HT-29 (cell line): ENCODE measurements at regions not wholly inside any gene's neighbourhood (a gene's known extent, or its start where the extent isn't known, plus 50 kb on each side); places are given as distances from the start of the nearest gene placed in this dataset.
"Not testable (repeated sequence)": the region's sequence is repeated elsewhere in the genome, so short reads cannot be mapped to it uniquely, and the experiment has no call there.

Experiments
- DNase-seq: peaks from one replicate; pipeline ENCODE4 v3.0.0-alpha.2; 2015; ENCODE audit warnings: low spot score

GRCh38 chr22:34814260-34815025 is 251.5 kb upstream of the ISX start:
- no peak for DNase-seq

- DNase-seq = no peak
Measured at GRCh38 chr22:34829485-34829884, 236.5 kb upstream of the ISX start.

DNA sequence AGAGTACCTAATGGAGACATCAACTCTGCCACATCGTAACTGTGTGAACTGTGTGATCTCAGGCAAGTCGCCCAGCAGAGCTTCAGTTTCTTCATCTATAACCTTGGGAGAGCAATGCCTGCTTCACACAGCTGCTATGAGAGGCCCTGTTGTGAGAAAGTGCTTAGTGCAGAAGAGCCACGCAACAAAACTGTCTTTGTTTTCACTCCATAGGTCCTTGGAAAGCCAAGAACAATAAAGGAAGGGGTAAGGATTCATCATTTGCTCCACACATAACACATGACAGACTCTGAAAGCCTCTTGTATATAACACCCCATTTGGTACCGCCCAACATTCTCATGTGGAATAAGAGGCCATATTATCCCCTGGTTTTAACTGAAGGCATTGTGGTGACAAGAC is 231.9 kb upstream of the ISX start:
- DNase-seq = no peak

- DNase-seq = not testable (repeated sequence)
Measured at GRCh38 chr22:34834541-34834940, 231.4 kb upstream of the ISX start.

- DNase-seq = no peak
Measured at GRCh38 chr22:34841331-34841771, 224.6 kb upstream of the ISX start.

- no peak for DNase-seq
Measured at GRCh38 chr22:34841911-34842310, 224.0 kb upstream of the ISX start.

GRCh38 chr22:34842630-34843029 is 223.3 kb upstream of the ISX start:
- no peak for DNase-seq

GRCh38 chr22:34843743-34844142 is 222.2 kb upstream of the ISX start:
- DNase-seq = not testable (repeated sequence)

- no peak for DNase-seq
Measured at GRCh38 chr22:34845391-34845790, 220.6 kb upstream of the ISX start.

GRCh38 chr22:34847072-34847471 is 218.9 kb upstream of the ISX start:
- DNase-seq = no peak

- DNase-seq = no peak
Measured at GRCh38 chr22:34849965-34850364, 216.0 kb upstream of the ISX start.

- no peak for DNase-seq
Measured at GRCh38 chr22:34851918-34852662, 213.9 kb upstream of the ISX start.

DNA sequence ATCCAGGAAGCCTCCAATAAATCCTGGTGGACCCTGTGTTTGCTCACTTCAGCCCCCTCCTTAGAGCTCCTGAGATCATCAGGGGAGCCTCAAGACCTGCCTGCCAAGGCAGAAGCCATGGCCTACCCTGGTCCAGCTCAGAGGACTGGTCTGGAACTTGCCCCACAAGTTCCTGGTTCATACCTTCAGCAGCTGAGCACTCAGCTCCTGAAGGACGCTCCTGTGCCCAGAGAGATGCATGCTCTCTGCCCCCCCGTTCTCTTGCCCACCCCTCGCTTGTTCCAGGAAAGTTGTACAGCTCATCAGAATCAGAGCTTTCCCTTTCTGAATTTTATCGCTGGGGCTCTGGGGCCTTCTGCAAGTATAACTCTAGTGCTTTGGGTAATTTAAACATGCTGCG is 210.5 kb upstream of the ISX start:
- DNase-seq = no peak

DNA sequence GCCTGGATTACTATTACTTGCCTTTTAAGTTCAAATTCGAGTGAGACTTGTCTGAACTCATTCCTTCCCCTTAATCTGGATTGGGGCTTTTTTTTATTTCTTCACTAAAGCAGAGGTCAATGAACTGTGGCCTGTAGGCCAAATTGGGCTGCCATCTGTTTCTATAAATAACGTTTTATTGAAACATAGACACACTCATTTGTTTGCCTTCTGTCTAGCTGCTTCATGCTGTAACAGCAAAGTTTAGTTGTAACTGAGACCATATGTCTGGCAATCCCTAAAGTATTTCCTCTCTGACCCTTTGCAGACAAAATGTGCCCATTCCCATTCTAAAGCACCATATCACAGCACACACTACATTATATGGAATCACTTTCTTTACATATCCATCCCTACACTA is 207.9 kb upstream of the ISX start:
- DNase-seq = no peak

- DNase-seq = no peak
Measured at GRCh38 chr22:34861787-34862186, 204.2 kb upstream of the ISX start.

DNA sequence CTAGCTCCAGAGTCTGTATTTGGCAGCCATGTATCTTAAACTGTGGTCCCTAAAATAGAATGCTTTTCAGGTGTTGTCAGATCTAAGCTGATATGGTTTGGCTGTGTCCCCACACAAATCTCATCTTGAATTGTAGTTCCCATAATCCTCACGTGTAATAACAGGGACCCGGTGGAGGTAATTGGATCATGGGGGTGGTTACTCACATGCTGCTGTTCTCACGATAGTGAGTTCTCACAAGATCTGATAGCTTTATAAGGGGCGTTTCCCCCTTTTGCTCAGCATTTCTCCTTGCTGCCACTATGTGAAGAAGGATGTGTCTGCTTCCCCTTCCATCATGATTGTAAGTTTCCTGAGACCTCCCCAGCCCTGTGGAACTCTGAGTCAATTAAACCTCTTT is 199.9 kb upstream of the ISX start:
- no peak for DNase-seq

GRCh38 chr22:34866495-34867131 is 199.3 kb upstream of the ISX start:
- no peak for DNase-seq

- no peak for DNase-seq
Measured at GRCh38 chr22:34877506-34877905, 188.5 kb upstream of the ISX start.

GRCh38 chr22:34878171-34878570 is 187.8 kb upstream of the ISX start:
- no peak for DNase-seq

DNA sequence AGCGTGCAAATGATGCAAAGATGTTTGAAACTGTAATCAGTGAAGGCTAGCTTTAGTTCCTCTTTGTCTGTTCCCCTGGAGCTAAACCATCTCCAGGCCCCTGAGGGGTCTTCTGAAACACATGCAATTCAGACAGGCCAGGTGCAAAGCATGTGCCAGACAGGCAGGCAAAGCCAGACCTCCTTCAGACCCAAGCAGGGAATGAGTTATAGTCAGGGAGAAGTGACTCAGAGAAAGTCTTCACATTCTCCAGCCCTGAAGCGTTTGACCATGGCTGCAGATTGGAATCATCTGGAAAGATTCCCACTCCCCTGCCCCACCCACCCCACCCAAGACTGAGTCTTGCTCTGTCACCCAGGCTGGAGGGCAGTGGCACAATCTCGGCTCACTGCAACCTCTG is 187.0 kb upstream of the ISX start:
- DNase-seq = no peak

- no peak for DNase-seq
Measured at GRCh38 chr22:34880662-34881061, 185.3 kb upstream of the ISX start.

DNA sequence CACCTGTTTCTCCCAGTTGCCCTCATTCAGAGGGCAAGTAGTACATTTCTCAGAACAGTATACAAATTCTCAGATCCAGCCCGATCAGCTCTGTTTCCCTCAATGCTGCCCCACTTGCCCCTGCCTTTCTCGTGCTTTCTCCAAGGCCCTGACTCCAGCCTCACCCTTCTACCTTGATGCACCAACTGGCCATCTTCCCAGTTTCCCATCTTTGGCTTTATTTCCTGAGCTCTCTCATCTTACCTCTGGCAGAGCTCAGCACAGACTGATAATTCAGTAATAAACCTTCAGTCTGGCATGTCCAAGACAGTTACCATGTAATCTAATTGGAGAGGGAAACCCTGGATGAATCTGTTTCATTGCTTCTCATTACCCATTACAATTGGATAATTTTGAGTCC is 184.5 kb upstream of the ISX start:
- DNase-seq = no peak

DNA sequence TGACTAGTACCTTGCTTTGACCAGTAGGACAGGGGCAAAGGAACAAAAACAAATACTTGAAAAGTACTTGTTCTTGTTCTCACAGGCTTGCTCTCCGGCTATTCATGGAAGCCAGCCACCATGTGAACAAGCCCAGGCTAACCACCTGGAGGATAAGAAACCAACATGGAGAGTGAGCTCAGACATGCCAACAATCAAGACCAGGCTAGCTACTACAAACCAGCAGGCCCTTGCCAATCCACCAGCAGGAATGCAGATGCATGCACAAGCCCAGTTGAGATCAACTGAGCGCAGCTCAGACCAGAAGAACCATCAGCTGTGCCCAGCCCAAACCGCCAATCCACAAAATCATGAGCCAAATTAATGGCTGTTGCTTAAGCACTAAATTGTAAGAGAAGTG is 180.1 kb upstream of the ISX start:
- no peak for DNase-seq
